ENCODE measurements at regions not wholly inside any gene's neighbourhood (a gene's known extent, or its start where the extent isn't known, plus 50 kb on each side); places are given as distances from the start of the nearest gene placed in this dataset.

GRCh38 chr3:153043729-153044328 lies 118.2 kb upstream of the RAP2B start (continued):
- no peak for TF ChIP-seq IKZF1 (conservative IDR thresholded peaks at IDR 0.05)
- TF ChIP-seq YBX1 (IDR thresholded peaks at IDR 0.05) = no peak

GRCh38 chr3:153045150-153045549 lies 116.9 kb upstream of the RAP2B start:
- Histone ChIP-seq H3K27ac (ENCODE audit: control insufficient read depth, insufficient read depth) (no peak overlapping the region), H3K9ac (ENCODE audit: control insufficient read depth, insufficient read depth, low read length) (no peak overlapping the region), H3K4me2 (ENCODE audit: control insufficient read depth, insufficient read depth) (no peak overlapping the region), H3K9me3 (replicated peaks; ENCODE audit: control insufficient read depth, insufficient read depth, low read length) (no peaks in the 10 kb centered on the region), H2AFZ (ENCODE audit: control insufficient read depth, low read depth, low read length) (no peak overlapping the region), H3K4me1 (ENCODE audit: control insufficient read depth, insufficient read depth, low read length) (no peaks in the 10 kb centered on the region), H3K4me3 (no peak overlapping the region), H3K27me3 (replicated peaks in 1 of 2; ENCODE audit: control insufficient read depth in 2 of 2, insufficient read depth in 2 of 2, low read length in 1 of 2) (no peaks in the 10 kb centered on the region), H3K36me3 (ENCODE audit: control insufficient read depth in 2 of 2, insufficient read depth in 2 of 2, low read length in 1 of 2) (no peaks in the 10 kb centered on the region), H3K79me2 (ENCODE audit: control insufficient read depth, insufficient read depth, low read length) (no peaks in the 10 kb centered on the region), H4K20me1 (ENCODE audit: control insufficient read depth, insufficient read depth) (no peaks in the 10 kb centered on the region)
- no peak for DNase-seq (ENCODE audit: low read depth, low spot score)
- ChIA-PET RAD21 (ENCODE audit: unreplicated experiment) (no interaction called here), POLR2A (no interaction called here), CTCF (interaction anchor here (1.1 kb wide), 1 partner anchor 395 kb away, joined by 3 read pairs; no protein-coding TSS in a partner anchor), SMC1A (ENCODE audit: uncharacterized antibody, unreplicated experiment) (interaction anchor here (1.2 kb wide), 1 partner anchor 10 kb away, joined by 3 read pairs; no protein-coding TSS in a partner anchor)
- no peak for FAIRE-seq
- BruUV-seq (replicated peaks) = no TSS peak
- in situ Hi-C loops (cut with MboI) (loop anchor here (10.0 kb wide), 1 partner anchor 550 kb away; no protein-coding TSS in a partner anchor), intact Hi-C loops (cut with micrococcal nuclease; ENCODE audit: unreplicated experiment) (loop anchor here (10.0 kb wide), 1 partner anchor 390 kb away; no protein-coding TSS in a partner anchor)
- no peak for ATAC-seq
- no peak for TF ChIP-seq SMAD5 (IDR thresholded peaks at IDR 0.05; ENCODE audit: low read depth)
- TF ChIP-seq ZNF217 (IDR thresholded peaks at IDR 0.05) = no peak
- TF ChIP-seq NFIC (IDR thresholded peaks at IDR 0.05; ENCODE audit: low read depth, low read length) = no peak
- no peak for TF ChIP-seq PML (IDR thresholded peaks at IDR 0.05; ENCODE audit: low read length)

GRCh38 chr3:153050978-153051377 lies 111.0 kb upstream of the RAP2B start:
- H3K27ac ChIP-seq (ENCODE audit: control insufficient read depth, insufficient read depth) = no peak overlapping the region
- SMC1A ChIA-PET (ENCODE audit: uncharacterized antibody, unreplicated experiment) = no interaction called here
- intact Hi-C loops (cut with micrococcal nuclease; ENCODE audit: unreplicated experiment) = no loop called here
- TF ChIP-seq ETV6 (conservative IDR thresholded peaks at IDR 0.05 in 1 of 2, IDR thresholded peaks at IDR 0.05 in 1 of 2; ENCODE audit: borderline replicate concordance in 1 of 2, low read depth in 1 of 2) (no peak), EZH2 (IDR thresholded peaks at IDR 0.05; ENCODE audit: borderline replicate concordance, control insufficient read depth, low read depth, low read length) (no peak), POLR2AphosphoS5 (IDR thresholded peaks at IDR 0.05; ENCODE audit: low read length) (no peak), IKZF1 (conservative IDR thresholded peaks at IDR 0.05) (no peak), JUNB (IDR thresholded peaks at IDR 0.05) (no peak), ZBTB40 (IDR thresholded peaks at IDR 0.05; ENCODE audit: borderline replicate concordance) (no peak), CHD2 (IDR thresholded peaks at IDR 0.05; ENCODE audit: borderline replicate concordance, low read depth, low read length) (no peak)

More at GRCh38 chr3:153050978-153051377, 111.0 kb upstream of the RAP2B start:
- FAIRE-seq (no peak), ATAC-seq (no peak), DNase-seq (ENCODE audit: low read depth, low spot score) (no peak)
- POLR2A ChIA-PET = interaction anchor here (0.7 kb wide), 1 partner anchor 13 kb away, joined by 3 read pairs; no protein-coding TSS in a partner anchor
- H4K20me1 ChIP-seq (ENCODE audit: control insufficient read depth, insufficient read depth) = no peaks in the 10 kb centered on the region
- in situ Hi-C loops (cut with MboI) = no loop called here
- no peak overlapping the region for H3K4me2 ChIP-seq (ENCODE audit: control insufficient read depth, insufficient read depth)
- H3K36me3 ChIP-seq (ENCODE audit: control insufficient read depth in 2 of 2, insufficient read depth in 2 of 2, low read length in 1 of 2) = no peaks in the 10 kb centered on the region
- RAD21 ChIA-PET (ENCODE audit: unreplicated experiment) = no interaction called here
- no peaks in the 10 kb centered on the region for H3K4me1 ChIP-seq (ENCODE audit: control insufficient read depth, insufficient read depth, low read length)
- H3K4me3 ChIP-seq = no peak overlapping the region
- WGBS (ENCODE audit: insufficient coverage, insufficient replicate concordance, low lambda C conversion rate, missing lambda C conversion rate) = 62% methylated on average over 6 of the region's 6 CpGs
- H3K9me3 ChIP-seq (replicated peaks; ENCODE audit: control insufficient read depth, insufficient read depth, low read length) = no peaks in the 10 kb centered on the region
- no peaks in the 10 kb centered on the region for H3K27me3 ChIP-seq (replicated peaks in 1 of 2; ENCODE audit: control insufficient read depth in 2 of 2, insufficient read depth in 2 of 2, low read length in 1 of 2)
- H3K9ac ChIP-seq (ENCODE audit: control insufficient read depth, insufficient read depth, low read length) = no peak overlapping the region
- no peaks in the 10 kb centered on the region for H3K79me2 ChIP-seq (ENCODE audit: control insufficient read depth, insufficient read depth, low read length)
- no TSS peak for BruUV-seq (replicated peaks)
- CTCF ChIA-PET = no interaction called here
- no peak overlapping the region for H2AFZ ChIP-seq (ENCODE audit: control insufficient read depth, low read depth, low read length)

All from GM12878 (cell line).